Central memory CD8-positive, alpha-beta T cell (primary cell): ENCODE measurements at regions not wholly inside any gene's neighbourhood (a gene's known extent, or its start where the extent isn't known, plus 50 kb on each side); places are given as distances from the start of the nearest gene placed in this dataset.

Experiments used
- ATAC-seq: fragments of 150-1000 bp; cut with Tn5 transposase; replicated peaks from 2 replicates; pipeline ENCODE4 v1.10.0; 2022; ENCODE audit warnings: mild to moderate bottlenecking, moderate FRiP score, moderate number of reproducible peaks; ENCODE audit not compliant: poor library complexity, severe bottlenecking; ENCODE audit errors: extremely low read depth
- DNase-seq, 2 donors: peaks; one replicate each; pipeline ENCODE4 v3.0.0; 2021; ENCODE audit warnings: low spot score in 2 of 2
- H3K27ac Mint-ChIP-seq: one replicate; pipeline ENCODE4 v1.8.0; 2022; ENCODE audit warnings: low read depth, mild to moderate bottlenecking, moderate library complexity, mixed read lengths
- H3K27me3 Mint-ChIP-seq: one replicate; pipeline ENCODE4 v1.8.0; 2022; ENCODE audit warnings: mixed read lengths
- H3K36me3 Mint-ChIP-seq: one replicate; pipeline ENCODE4 v1.8.0; 2022; ENCODE audit warnings: mild to moderate bottlenecking, moderate library complexity, mixed read lengths; ENCODE audit not compliant: insufficient read depth
- H3K4me1 Mint-ChIP-seq: one replicate; pipeline ENCODE4 v1.8.0; 2022; ENCODE audit warnings: mixed read lengths
- H3K4me3 Mint-ChIP-seq: one replicate; pipeline ENCODE4 v1.8.0; 2022; ENCODE audit warnings: mild to moderate bottlenecking, moderate library complexity, mixed read lengths
- H3K9me3 Mint-ChIP-seq: one replicate; pipeline ENCODE4 v1.8.0; 2022; ENCODE audit warnings: mixed read lengths

GRCh38 chr2:67294218-67294617 is 102.9 kb upstream of the ETAA1 start:
- no peak overlapping the region for H3K27ac Mint-ChIP-seq
- H3K4me1 Mint-ChIP-seq, result no peaks in the 10 kb centered on the region
- no peak for DNase-seq
- no peaks in the 10 kb centered on the region for H3K36me3 Mint-ChIP-seq
- H3K9me3 Mint-ChIP-seq, result no peaks in the 10 kb centered on the region
- no peaks in the 10 kb centered on the region for H3K27me3 Mint-ChIP-seq
- ATAC-seq, result no peak
- no peak overlapping the region for H3K4me3 Mint-ChIP-seq

DNA sequence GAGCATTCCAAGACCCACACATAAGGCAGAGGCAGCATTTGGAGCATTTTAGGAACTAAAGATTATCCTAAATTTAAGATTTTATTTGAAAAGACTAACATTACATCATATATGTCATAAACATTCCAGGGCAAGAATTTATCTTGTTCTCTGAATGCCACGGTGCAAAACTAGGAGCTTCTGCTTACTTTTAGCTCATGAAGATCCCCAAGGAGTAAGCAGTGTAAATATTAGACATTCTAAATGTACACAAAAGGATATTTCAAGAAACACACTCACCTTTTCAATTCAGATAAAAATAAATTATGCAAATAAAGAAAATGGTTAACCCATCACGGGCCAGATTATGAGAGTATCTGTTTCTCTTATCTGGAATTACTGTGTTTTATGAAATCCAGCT is 101.7 kb upstream of the ETAA1 start:
- Mint-ChIP-seq H3K27me3 (no peaks in the 10 kb centered on the region), H3K27ac (no peak overlapping the region), H3K36me3 (no peaks in the 10 kb centered on the region), H3K4me3 (no peak overlapping the region), H3K4me1 (no peaks in the 10 kb centered on the region), H3K9me3 (no peaks in the 10 kb centered on the region)
- ATAC-seq (no peak), DNase-seq (no peak)

DNA sequence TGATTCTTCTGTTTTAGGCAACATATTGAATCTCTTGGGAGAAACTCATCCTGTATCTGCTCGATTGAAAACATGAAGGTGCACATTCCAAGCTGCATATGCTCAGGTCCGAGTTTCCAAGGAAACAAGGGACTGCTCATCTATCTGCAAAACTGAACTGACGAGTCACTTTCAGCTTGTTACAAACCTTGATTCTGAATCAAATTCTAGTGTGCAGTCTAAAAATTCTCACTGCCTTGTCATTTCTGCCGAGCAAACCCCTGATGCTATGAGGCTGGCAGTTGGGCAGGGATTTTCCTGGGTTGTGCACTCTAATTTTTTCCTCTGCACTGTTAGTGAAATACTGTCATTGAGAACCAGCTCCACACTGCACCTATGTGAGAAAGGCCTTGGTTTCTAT is 101.3 kb upstream of the ETAA1 start:
- Mint-ChIP-seq H3K4me3 (no peak overlapping the region), H3K27me3 (no peaks in the 10 kb centered on the region), H3K36me3 (no peaks in the 10 kb centered on the region), H3K9me3 (no peaks in the 10 kb centered on the region), H3K27ac (no peak overlapping the region), H3K4me1 (no peaks in the 10 kb centered on the region)
- DNase-seq (no peak), ATAC-seq (no peak)

- no peaks in the 10 kb centered on the region for H3K4me1 Mint-ChIP-seq
- H3K27ac Mint-ChIP-seq, result no peak overlapping the region
- no peak overlapping the region for H3K4me3 Mint-ChIP-seq
- no peaks in the 10 kb centered on the region for H3K36me3 Mint-ChIP-seq
- ATAC-seq (no peak), DNase-seq (no peak)
- no peaks in the 10 kb centered on the region for H3K9me3 Mint-ChIP-seq
- H3K27me3 Mint-ChIP-seq, result peaks cover 16% of the 10 kb centered on the region
These were observed 92.7 kb upstream of the ETAA1 start for GRCh38 chr2:67304300-67304890.

GRCh38 chr2:67309281-67309680 is 87.9 kb upstream of the ETAA1 start:
- no peaks in the 10 kb centered on the region for H3K4me1 Mint-ChIP-seq
- H3K27me3 Mint-ChIP-seq, result peaks cover 26% of the 10 kb centered on the region
- no peaks in the 10 kb centered on the region for H3K36me3 Mint-ChIP-seq
- no peak overlapping the region for H3K27ac Mint-ChIP-seq
- no peak overlapping the region for H3K4me3 Mint-ChIP-seq
- no peaks in the 10 kb centered on the region for H3K9me3 Mint-ChIP-seq
- ATAC-seq (no peak), DNase-seq (no peak)

DNA sequence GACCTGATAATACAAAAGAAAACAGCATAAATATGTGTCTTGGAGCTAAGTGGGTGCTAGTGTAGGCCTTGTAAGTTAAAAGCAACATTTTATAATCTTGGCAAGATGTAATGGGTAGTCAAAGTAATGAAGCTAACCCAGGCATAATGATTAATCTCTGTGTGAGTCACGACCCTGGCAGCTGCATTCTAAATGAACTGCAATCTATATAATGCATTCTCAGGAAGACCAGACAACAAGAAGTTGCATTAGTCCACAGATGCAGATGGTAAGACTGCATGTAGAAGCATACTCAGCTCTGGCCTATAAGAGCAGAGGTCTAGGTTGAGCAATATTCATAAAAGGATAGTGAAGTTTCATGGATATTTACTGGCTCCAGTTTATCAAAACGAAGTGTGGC is 85.6 kb upstream of the ETAA1 start:
- Mint-ChIP-seq H3K36me3 (no peaks in the 10 kb centered on the region), H3K27ac (no peak overlapping the region), H3K27me3 (peaks cover 26% of the 10 kb centered on the region), H3K9me3 (no peaks in the 10 kb centered on the region), H3K4me1 (no peaks in the 10 kb centered on the region), H3K4me3 (no peak overlapping the region)
- DNase-seq, result no peak
- ATAC-seq, result no peak

GRCh38 chr2:67312871-67313270 is 84.3 kb upstream of the ETAA1 start:
- ATAC-seq (no peak), DNase-seq (no peak)
- no peaks in the 10 kb centered on the region for H3K4me1 Mint-ChIP-seq
- peaks cover 19% of the 10 kb centered on the region for H3K27me3 Mint-ChIP-seq
- H3K4me3 Mint-ChIP-seq, result no peak overlapping the region
- no peaks in the 10 kb centered on the region for H3K9me3 Mint-ChIP-seq
- H3K36me3 Mint-ChIP-seq, result no peaks in the 10 kb centered on the region
- no peak overlapping the region for H3K27ac Mint-ChIP-seq

DNA sequence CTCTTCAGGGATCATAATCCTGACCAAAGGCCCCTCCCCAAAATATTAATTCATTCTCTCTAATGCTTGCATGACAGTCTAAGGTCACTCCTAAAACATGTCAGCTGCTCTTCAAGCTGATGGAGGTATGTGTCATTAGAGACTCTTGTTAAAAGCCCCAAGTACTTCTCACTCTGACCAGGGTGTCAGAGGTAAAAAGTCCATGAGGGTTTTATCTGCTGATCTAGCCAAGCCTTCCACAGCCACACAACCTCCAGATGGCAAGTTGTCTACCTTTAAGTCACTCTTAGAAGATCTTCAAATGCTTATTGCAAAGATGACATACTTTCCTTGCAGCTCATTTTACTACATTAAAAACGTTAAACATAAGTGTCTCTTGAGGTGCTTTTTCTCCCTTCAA is 83.6 kb upstream of the ETAA1 start:
- DNase-seq, result no peak
- H3K27me3 Mint-ChIP-seq, result peaks cover 12% of the 10 kb centered on the region
- H3K36me3 Mint-ChIP-seq, result no peaks in the 10 kb centered on the region
- ATAC-seq, result no peak
- no peak overlapping the region for H3K27ac Mint-ChIP-seq
- H3K9me3 Mint-ChIP-seq, result no peaks in the 10 kb centered on the region
- H3K4me1 Mint-ChIP-seq, result no peaks in the 10 kb centered on the region
- no peak overlapping the region for H3K4me3 Mint-ChIP-seq

DNA sequence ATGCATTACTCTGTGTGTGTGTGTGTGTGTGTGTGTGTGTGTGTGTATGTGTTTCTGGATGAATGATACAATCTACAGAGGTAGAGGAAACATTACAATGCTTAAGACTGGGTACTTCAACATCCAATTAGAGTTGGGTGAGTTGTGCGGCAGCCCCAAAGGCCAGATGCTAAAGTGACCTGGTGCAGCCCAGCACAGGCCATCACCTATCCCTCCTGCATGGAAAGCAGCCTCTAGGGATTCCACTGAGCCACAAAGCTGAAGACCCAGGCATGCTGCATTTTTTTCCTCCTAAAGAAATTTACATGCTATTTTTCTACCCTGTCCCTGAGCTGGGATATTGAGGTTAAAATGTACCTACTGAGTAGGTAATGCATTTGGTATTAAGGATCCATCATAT is 79.1 kb upstream of the ETAA1 start:
- no peak overlapping the region for H3K4me3 Mint-ChIP-seq
- DNase-seq (no peak), ATAC-seq (no peak)
- peaks cover 10% of the 10 kb centered on the region for H3K27me3 Mint-ChIP-seq
- H3K9me3 Mint-ChIP-seq, result no peaks in the 10 kb centered on the region
- H3K4me1 Mint-ChIP-seq, result no peaks in the 10 kb centered on the region
- no peak overlapping the region for H3K27ac Mint-ChIP-seq
- H3K36me3 Mint-ChIP-seq, result no peaks in the 10 kb centered on the region

GRCh38 chr2:67318563-67318962 is 78.6 kb upstream of the ETAA1 start:
- Mint-ChIP-seq H3K9me3 (no peaks in the 10 kb centered on the region), H3K27me3 (peaks cover 10% of the 10 kb centered on the region), H3K27ac (no peak overlapping the region), H3K4me3 (no peak overlapping the region), H3K36me3 (no peaks in the 10 kb centered on the region), H3K4me1 (no peaks in the 10 kb centered on the region)
- ATAC-seq (no peak), DNase-seq (no peak)

- no peak for DNase-seq
These were observed 78.1 kb upstream of the ETAA1 start for GRCh38 chr2:67318993-67319481.

DNA sequence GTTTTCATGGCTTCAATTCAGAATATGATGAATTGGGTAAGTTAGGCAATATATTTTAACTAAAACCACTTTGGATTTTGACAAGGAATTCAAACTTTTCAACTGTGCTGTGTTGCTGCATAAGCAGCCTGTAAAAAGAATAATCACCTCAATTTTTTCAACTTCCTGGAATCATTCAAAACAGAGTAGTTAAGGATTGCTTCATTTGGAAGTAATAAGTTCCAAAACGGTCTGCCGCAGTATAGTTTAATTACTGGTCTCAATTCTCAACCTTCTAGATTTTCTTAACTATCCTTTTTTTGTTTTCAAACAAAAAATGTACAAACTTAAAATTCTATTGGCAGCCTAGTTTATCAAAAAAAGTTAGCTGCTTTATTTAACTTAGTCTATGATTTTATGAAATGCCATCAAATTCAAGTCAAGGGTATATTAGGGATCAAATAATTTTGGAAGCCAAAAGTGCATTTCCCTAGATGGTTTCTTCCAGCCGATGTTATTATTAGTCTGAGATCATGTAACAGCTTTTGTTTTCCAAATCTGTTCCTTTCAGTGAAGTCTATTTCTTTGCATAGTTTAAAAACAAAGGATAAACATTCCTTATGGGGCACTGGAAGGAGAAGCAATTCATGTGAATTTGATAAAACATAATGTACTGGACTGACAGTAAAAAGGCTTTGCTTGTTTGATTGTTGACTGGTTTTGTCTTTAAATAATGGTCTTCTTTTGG is 76.1 kb upstream of the ETAA1 start:
- H3K4me3 Mint-ChIP-seq, result no peak overlapping the region
- ATAC-seq (no peak), DNase-seq (no peak)
- no peaks in the 10 kb centered on the region for H3K36me3 Mint-ChIP-seq
- H3K9me3 Mint-ChIP-seq, result no peaks in the 10 kb centered on the region
- peaks cover 21% of the 10 kb centered on the region for H3K27me3 Mint-ChIP-seq
- H3K27ac Mint-ChIP-seq, result no peak overlapping the region
- no peaks in the 10 kb centered on the region for H3K4me1 Mint-ChIP-seq

More at GRCh38 chr2:67318993-67319481, 78.1 kb upstream of the ETAA1 start:
- no peaks in the 10 kb centered on the region for H3K4me1 Mint-ChIP-seq
- no peaks in the 10 kb centered on the region for H3K9me3 Mint-ChIP-seq
- H3K27me3 Mint-ChIP-seq, result peaks cover 10% of the 10 kb centered on the region
- no peak overlapping the region for H3K4me3 Mint-ChIP-seq
- no peak for ATAC-seq
- no peaks in the 10 kb centered on the region for H3K36me3 Mint-ChIP-seq
- H3K27ac Mint-ChIP-seq, result no peak overlapping the region

- H3K4me1 Mint-ChIP-seq, result no peaks in the 10 kb centered on the region
- peaks cover 21% of the 10 kb centered on the region for H3K27me3 Mint-ChIP-seq
- no peak for ATAC-seq
- DNase-seq, result no peak
- no peaks in the 10 kb centered on the region for H3K36me3 Mint-ChIP-seq
- H3K27ac Mint-ChIP-seq, result no peak overlapping the region
- no peaks in the 10 kb centered on the region for H3K9me3 Mint-ChIP-seq
- no peak overlapping the region for H3K4me3 Mint-ChIP-seq
These were observed 75.6 kb upstream of the ETAA1 start for GRCh38 chr2:67321588-67321903.
